CD4-positive, CD25-positive, alpha-beta regulatory T cell (primary cell): ENCODE measurements at regions not wholly inside any gene's neighbourhood (a gene's known extent, or its start where the extent isn't known, plus 50 kb on each side); places are given as distances from the start of the nearest gene placed in this dataset.
A peak's percentile ranks its signal among the peaks of the same experiment; 100 is the strongest.

Experiments
- ATAC-seq, 2 donors: fragments of 150-1000 bp; cut with Tn5 transposase; one replicate each; pipeline ENCODE4 v1.10.0; 2021; ENCODE audit warnings: low read depth in 2 of 2, moderate number of reproducible peaks in 2 of 2, moderate library complexity in 1 of 2
- DNase-seq, 3 donors: peaks; one replicate each; pipeline versions ENCODE4 v3.0.0 to v3.0.0-alpha.2; 2012 to 2022; ENCODE audit warnings: mixed read lengths in 1 of 3
- H3K27ac ChIP-seq: one replicate; pipeline ENCODE4 v1.7.0; 2013; ENCODE audit warnings: mild to moderate bottlenecking, low read length; ENCODE audit not compliant: insufficient read depth, poor library complexity, severe bottlenecking
- H3K27me3 ChIP-seq: one replicate; pipeline ENCODE4 v1.7.0; 2013; ENCODE audit warnings: low read length; ENCODE audit not compliant: control insufficient read depth, insufficient read depth
- H3K36me3 ChIP-seq: one replicate; pipeline ENCODE4 v1.7.0; 2013; ENCODE audit warnings: mild to moderate bottlenecking, low read length, moderate library complexity; ENCODE audit not compliant: control insufficient read depth, insufficient read depth
- H3K4me1 ChIP-seq: 2 replicates; pipeline ENCODE4 v1.7.0; 2013; ENCODE audit warnings: mild to moderate bottlenecking, low read length; ENCODE audit not compliant: insufficient read depth, control insufficient read depth, poor library complexity, severe bottlenecking
- H3K4me3 ChIP-seq: one replicate; pipeline ENCODE4 v1.7.0; 2013; ENCODE audit warnings: low read depth, mild to moderate bottlenecking, low read length, moderate library complexity
- H3K9me3 ChIP-seq, 2 experiments: 1 replicate in 1 of 2; 2 replicates in 1 of 2; pipeline ENCODE4 v1.7.0; 2013; ENCODE audit warnings: low read length in 2 of 2, mild to moderate bottlenecking in 1 of 2, moderate library complexity in 1 of 2; ENCODE audit not compliant: control insufficient read depth in 2 of 2
- H3K27ac Mint-ChIP-seq, 3 donors: one replicate each; pipeline ENCODE4 v1.8.0; 2020 to 2022; ENCODE audit warnings: mild to moderate bottlenecking in 3 of 3, mixed read lengths in 3 of 3, moderate library complexity in 2 of 3
- H3K27me3 Mint-ChIP-seq: one replicate; pipeline ENCODE4 v1.8.0; 2022; ENCODE audit warnings: mild to moderate bottlenecking, mixed read lengths
- H3K36me3 Mint-ChIP-seq: one replicate; pipeline ENCODE4 v1.8.0; 2020; ENCODE audit warnings: mixed read lengths
- H3K4me1 Mint-ChIP-seq, 4 donors: one replicate each; pipeline ENCODE4 v1.8.0; 2020 to 2022; ENCODE audit warnings: mixed read lengths in 4 of 4, mild to moderate bottlenecking in 1 of 4
- H3K4me3 Mint-ChIP-seq, 4 donors: one replicate each; pipeline ENCODE4 v1.8.0; 2020 to 2022; ENCODE audit warnings: mild to moderate bottlenecking in 4 of 4, mixed read lengths in 4 of 4, moderate library complexity in 3 of 4
- H3K9me3 Mint-ChIP-seq, 7 donors: one replicate each; pipeline ENCODE4 v1.8.0; 2020 to 2022; ENCODE audit warnings: mixed read lengths in 7 of 7, mild to moderate bottlenecking in 3 of 7, moderate library complexity in 2 of 7

DNA sequence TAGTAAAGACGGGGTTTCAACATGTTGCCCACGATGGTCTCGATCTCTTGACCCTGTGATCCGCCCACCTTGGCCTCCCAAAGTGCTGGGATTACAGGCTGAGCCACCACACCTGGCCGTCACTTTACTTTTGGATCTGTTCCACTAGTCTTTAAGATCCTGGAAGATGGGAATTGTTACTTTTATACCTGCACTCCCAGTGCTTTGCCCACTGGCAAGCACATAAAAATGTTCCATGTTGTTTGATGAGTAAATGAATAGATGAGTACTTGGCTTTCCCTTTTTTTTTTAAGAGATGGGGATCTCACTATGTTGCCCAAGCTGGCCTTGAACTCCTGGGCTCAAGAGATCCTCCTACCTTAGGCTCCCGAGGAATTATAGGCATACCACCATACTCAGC is 84.8 kb upstream of the SASH1 start:
- H3K36me3 Mint-ChIP-seq, result no peaks in the 10 kb centered on the region
- DNase-seq (no peak), ATAC-seq (no peak)
- peaks cover 4% of the 10 kb centered on the region for H3K27me3 Mint-ChIP-seq
- Histone ChIP-seq H3K27ac (no peak overlapping the region), H3K27me3 (no peaks in the 10 kb centered on the region), H3K4me1 (no peaks in the 10 kb centered on the region), H3K9me3 (no peaks in the 10 kb centered on the region), H3K36me3 (no peaks in the 10 kb centered on the region), H3K4me3 (no peak overlapping the region)
- no peaks in the 10 kb centered on the region for H3K4me1 Mint-ChIP-seq
- no peak overlapping the region for H3K4me3 Mint-ChIP-seq
- H3K27ac Mint-ChIP-seq, result no peak overlapping the region
- no peaks in the 10 kb centered on the region for H3K9me3 Mint-ChIP-seq

DNA sequence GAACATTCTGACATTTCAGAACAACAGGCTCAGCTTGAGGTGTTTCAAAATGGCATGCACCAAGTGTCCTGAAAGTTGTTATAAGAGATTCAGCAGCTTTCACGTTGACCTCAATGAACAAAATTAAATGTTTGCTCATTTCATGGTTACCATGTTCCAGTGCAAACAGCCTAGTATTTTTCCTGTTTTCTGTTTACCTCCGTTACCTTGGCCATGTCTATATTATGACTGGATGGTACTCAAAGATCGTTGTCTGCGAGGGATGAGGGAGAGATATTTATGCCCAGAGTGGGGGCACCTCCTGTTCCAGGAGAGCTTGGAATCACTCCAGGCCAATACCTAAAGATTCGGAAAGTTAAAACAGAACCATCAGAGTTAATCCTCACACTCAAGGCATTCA is 83.8 kb upstream of the SASH1 start:
- no peak overlapping the region for H3K27ac ChIP-seq
- H3K4me1 ChIP-seq, result no peaks in the 10 kb centered on the region
- ATAC-seq (no peak), DNase-seq (no peak)
- Mint-ChIP-seq H3K27me3 (peaks cover 4% of the 10 kb centered on the region), H3K36me3 (no peaks in the 10 kb centered on the region), H3K4me3 (no peak overlapping the region), H3K27ac (no peak overlapping the region), H3K9me3 (peaks cover 0 to 2% (median 0%) of the 10 kb centered on the region in 7 donors), H3K4me1 (no peaks in the 10 kb centered on the region)
- H3K36me3 ChIP-seq, result no peaks in the 10 kb centered on the region
- H3K4me3 ChIP-seq, result no peak overlapping the region
- no peaks in the 10 kb centered on the region for H3K9me3 ChIP-seq
- H3K27me3 ChIP-seq, result no peaks in the 10 kb centered on the region

DNA sequence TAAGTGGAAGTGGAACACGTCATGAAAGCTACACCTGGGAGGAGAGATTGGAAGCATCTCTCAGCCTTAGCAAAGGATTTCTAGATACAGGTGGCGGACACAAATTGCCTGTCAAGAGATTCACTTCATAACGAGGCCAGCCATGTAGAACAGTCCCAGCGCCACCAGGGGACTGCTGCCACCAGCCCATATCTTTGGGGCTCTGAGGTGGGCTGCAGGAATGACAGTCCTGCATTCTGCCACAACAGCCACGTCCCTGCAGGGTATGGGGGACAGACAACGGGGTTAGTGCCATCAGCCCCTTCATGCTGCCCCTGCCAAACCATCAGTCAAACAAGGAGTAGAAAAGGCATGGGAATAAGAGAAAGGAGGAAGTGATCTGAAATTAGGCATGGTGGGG is 81.2 kb upstream of the SASH1 start:
- H3K27me3 Mint-ChIP-seq, result no peaks in the 10 kb centered on the region
- H3K4me3 ChIP-seq, result no peak overlapping the region
- H3K4me1 ChIP-seq, result no peaks in the 10 kb centered on the region
- H3K27ac ChIP-seq, result no peak overlapping the region
- H3K9me3 Mint-ChIP-seq, result peaks cover 0 to 3% (median 0%) of the 10 kb centered on the region in 7 donors
- DNase-seq (no peak), ATAC-seq (no peak)
- H3K27me3 ChIP-seq, result no peaks in the 10 kb centered on the region
- H3K27ac Mint-ChIP-seq, result no peak overlapping the region
- H3K9me3 ChIP-seq, result no peaks in the 10 kb centered on the region
- H3K36me3 Mint-ChIP-seq, result no peaks in the 10 kb centered on the region
- H3K4me3 Mint-ChIP-seq, result no peak overlapping the region
- no peaks in the 10 kb centered on the region for H3K4me1 Mint-ChIP-seq
- H3K36me3 ChIP-seq, result no peaks in the 10 kb centered on the region

DNA sequence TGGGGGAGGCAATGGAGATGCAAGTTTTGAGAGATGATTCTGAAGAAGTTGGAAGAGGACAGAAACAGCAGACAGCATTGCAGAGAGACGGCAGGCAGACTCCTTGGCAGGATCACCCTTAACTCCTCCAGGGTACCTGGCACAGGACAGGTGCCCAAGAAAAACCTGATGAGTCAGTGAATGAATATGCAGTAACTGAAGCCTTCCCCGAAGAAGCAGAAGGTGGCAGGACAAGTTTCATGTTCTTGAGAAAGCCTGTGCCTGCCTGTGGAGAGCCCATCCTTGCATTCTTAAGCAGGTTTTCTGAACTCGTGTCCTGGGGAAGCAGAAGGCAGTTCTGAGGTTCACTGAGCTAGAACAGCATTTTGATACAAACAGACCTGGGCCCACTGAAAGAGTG is 79.6 kb upstream of the SASH1 start:
- Mint-ChIP-seq H3K36me3 (no peaks in the 10 kb centered on the region), H3K4me3 (no peak overlapping the region), H3K27me3 (no peaks in the 10 kb centered on the region), H3K4me1 (no peaks in the 10 kb centered on the region), H3K9me3 (peaks cover 0 to 3% (median 0%) of the 10 kb centered on the region in 7 donors), H3K27ac (no peak overlapping the region)
- Histone ChIP-seq H3K27me3 (no peaks in the 10 kb centered on the region), H3K4me1 (no peaks in the 10 kb centered on the region), H3K4me3 (no peak overlapping the region), H3K27ac (no peak overlapping the region), H3K9me3 (no peaks in the 10 kb centered on the region), H3K36me3 (no peaks in the 10 kb centered on the region)
- no peak for ATAC-seq
- no peak for DNase-seq

DNA sequence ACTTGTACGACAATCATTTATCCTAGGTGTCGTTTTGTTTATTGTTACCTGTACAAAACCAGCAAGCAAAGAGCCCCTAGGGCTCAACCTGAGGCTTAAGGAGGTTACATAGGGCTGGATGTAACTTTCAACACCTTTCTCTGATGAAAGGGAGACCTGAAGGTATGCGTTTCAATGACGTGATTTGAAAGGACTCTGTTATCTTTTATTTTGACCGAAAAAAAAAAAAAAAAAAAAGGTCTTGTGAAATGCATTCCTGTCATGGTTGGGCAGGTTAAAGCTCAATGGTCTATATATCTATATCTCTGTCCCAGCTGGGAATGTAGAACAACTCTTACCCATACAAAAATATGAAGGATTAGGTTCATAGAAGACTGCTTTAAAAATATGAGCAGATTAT is 78.7 kb upstream of the SASH1 start:
- Histone ChIP-seq H3K27ac (no peak overlapping the region), H3K4me1 (no peaks in the 10 kb centered on the region), H3K27me3 (no peaks in the 10 kb centered on the region), H3K36me3 (no peaks in the 10 kb centered on the region), H3K4me3 (no peak overlapping the region), H3K9me3 (no peaks in the 10 kb centered on the region)
- no peaks in the 10 kb centered on the region for H3K4me1 Mint-ChIP-seq
- no peak overlapping the region for H3K4me3 Mint-ChIP-seq
- no peaks in the 10 kb centered on the region for H3K36me3 Mint-ChIP-seq
- H3K27ac Mint-ChIP-seq, result no peak overlapping the region
- H3K27me3 Mint-ChIP-seq, result no peaks in the 10 kb centered on the region
- ATAC-seq, result no peak
- H3K9me3 Mint-ChIP-seq, result peaks cover 0 to 3% (median 0%) of the 10 kb centered on the region in 7 donors
- no peak for DNase-seq

DNA sequence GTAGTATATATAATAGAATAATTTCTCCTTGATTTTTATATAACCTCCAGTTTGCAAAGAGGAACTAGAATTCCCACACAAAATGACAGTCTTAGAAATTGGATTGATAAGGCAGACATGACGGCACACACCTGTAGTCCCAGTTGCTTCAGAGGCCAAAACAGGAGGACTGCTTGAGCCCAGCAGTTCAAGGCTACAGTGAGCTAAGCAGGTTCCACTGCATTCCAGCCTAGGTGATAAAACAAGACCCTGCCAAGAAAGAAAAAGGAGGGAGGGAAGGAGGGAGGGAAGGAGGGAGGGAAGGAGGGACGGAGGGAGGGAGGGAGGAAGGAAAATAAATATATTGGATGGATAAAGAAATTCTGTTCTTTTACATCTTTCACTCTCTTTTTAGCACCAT is 77.6 kb upstream of the SASH1 start:
- Mint-ChIP-seq H3K9me3 (peaks cover 0 to 3% (median 0%) of the 10 kb centered on the region in 7 donors), H3K4me3 (no peak overlapping the region), H3K36me3 (no peaks in the 10 kb centered on the region), H3K27me3 (peaks cover 5% of the 10 kb centered on the region), H3K27ac (no peak overlapping the region), H3K4me1 (no peaks in the 10 kb centered on the region)
- no peak overlapping the region for H3K4me3 ChIP-seq
- no peaks in the 10 kb centered on the region for H3K27me3 ChIP-seq
- H3K4me1 ChIP-seq, result no peaks in the 10 kb centered on the region
- ATAC-seq (no peak), DNase-seq (no peak)
- no peaks in the 10 kb centered on the region for H3K36me3 ChIP-seq
- H3K27ac ChIP-seq, result no peak overlapping the region
- no peaks in the 10 kb centered on the region for H3K9me3 ChIP-seq

DNA sequence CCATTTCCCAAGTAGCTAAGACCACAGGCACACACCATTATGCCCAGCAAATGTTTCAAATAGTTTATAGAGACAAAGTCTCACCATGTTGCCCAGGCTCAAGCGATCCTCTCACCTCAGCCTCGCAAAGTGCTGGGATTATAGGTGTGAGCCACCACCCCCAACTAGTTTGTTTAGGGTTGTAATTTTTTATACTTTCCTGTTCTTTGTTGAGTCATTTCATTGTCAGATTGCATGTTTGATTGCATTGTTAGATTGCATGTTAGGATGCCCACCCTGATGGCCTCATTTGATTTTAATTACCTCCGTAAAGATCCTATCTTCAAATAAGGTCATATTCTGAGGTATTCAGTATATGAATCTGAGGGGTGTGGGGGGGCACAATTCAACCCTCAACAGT is 73.3 kb upstream of the SASH1 start:
- no peaks in the 10 kb centered on the region for H3K4me1 Mint-ChIP-seq
- H3K9me3 Mint-ChIP-seq, result peaks cover 0 to 2% (median 0%) of the 10 kb centered on the region in 7 donors
- H3K27me3 ChIP-seq, result no peaks in the 10 kb centered on the region
- H3K9me3 ChIP-seq, result no peaks in the 10 kb centered on the region
- no peaks in the 10 kb centered on the region for H3K36me3 Mint-ChIP-seq
- DNase-seq, result no peak
- no peak overlapping the region for H3K4me3 ChIP-seq
- no peak overlapping the region for H3K27ac ChIP-seq
- H3K4me3 Mint-ChIP-seq, result no peak overlapping the region
- H3K36me3 ChIP-seq, result no peaks in the 10 kb centered on the region
- H3K4me1 ChIP-seq, result no peaks in the 10 kb centered on the region
- no peak for ATAC-seq
- H3K27ac Mint-ChIP-seq, result no peak overlapping the region
- H3K27me3 Mint-ChIP-seq, result peaks cover 5% of the 10 kb centered on the region

DNA sequence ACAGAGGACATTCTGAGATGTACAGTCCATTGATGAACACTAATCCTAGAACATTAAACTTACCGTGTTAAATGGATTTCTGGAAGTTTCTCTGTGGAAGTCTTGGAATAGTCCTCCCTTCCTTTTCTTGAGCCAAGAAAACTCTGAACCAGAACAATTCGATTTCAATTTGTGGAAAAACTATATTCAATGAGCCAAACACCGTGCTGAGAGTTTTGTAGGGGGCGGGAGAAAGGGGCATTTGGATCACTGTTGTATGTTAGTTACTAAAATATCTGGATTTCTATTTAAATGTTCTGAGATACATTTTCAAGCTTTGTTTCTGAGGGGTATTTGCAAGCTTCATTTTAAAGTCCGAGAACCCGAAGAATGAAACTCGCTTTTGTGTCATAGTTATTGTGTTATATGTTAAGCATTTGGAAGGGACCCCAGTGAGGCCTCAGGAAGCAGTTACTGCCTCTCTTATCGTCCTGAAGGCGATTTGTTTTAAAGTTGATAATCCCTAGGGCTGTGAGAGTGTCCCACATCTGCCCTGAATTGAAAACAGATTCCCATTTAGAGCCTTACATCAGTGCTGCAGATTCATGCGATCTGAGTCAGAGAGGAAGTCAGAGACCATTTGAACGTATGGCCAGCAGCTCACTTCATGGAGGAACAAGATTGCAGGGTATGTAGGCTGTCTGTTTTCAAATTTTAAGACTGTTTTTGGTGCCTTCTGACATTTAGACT is 70.8 kb upstream of the SASH1 start:
- no peaks in the 10 kb centered on the region for H3K36me3 ChIP-seq
- Mint-ChIP-seq H3K36me3 (no peaks in the 10 kb centered on the region), H3K27me3 (peaks cover 5% of the 10 kb centered on the region), H3K4me1 (no peaks in the 10 kb centered on the region), H3K4me3 (no peak overlapping the region), H3K27ac (peak overlapping the region in 1 of 3 donors; percentile 74), H3K9me3 (peaks cover 0 to 3% (median 0%) of the 10 kb centered on the region in 7 donors)
- no peaks in the 10 kb centered on the region for H3K27me3 ChIP-seq
- H3K27ac ChIP-seq, result no peak overlapping the region
- no peak overlapping the region for H3K4me3 ChIP-seq
- no peaks in the 10 kb centered on the region for H3K9me3 ChIP-seq
- no peaks in the 10 kb centered on the region for H3K4me1 ChIP-seq
- no peak for ATAC-seq
- no peak for DNase-seq
